NB4 (cell line): ENCODE measurements at regions not wholly inside any gene's neighbourhood (a gene's known extent, or its start where the extent isn't known, plus 50 kb on each side); places are given as distances from the start of the nearest gene placed in this dataset.

Experiments
- DNase-seq: peaks from one replicate; pipeline ENCODE4 v3.0.0; 2010; ENCODE audit warnings: low read depth
- H3K4me3 ChIP-seq: one replicate; pipeline ENCODE4 v1.5.1; 2011; ENCODE audit warnings: mild to moderate bottlenecking, low read depth, low read length, moderate library complexity
- CTCF ChIP-seq: IDR thresholded peaks from one replicate; pipeline ENCODE4 v1.5.1; 2012; ENCODE audit warnings: low read depth, low read length
- MAX ChIP-seq: IDR thresholded peaks from 2 replicates; pipeline ENCODE4 v1.6.1; 2011; ENCODE audit warnings: low read depth, low read length
- MYC ChIP-seq: IDR thresholded peaks from 2 replicates; pipeline ENCODE4 v1.6.1; 2011; ENCODE audit warnings: low read depth, low read length
- POLR2A ChIP-seq: IDR thresholded peaks from 2 replicates; pipeline ENCODE4 v1.6.1; 2011; ENCODE audit warnings: mild to moderate bottlenecking; ENCODE audit not compliant: insufficient read length; ENCODE audit errors: extremely low read depth

- no peak for TF ChIP-seq CTCF
- no peak for TF ChIP-seq MYC
- DNase-seq = no peak
- H3K4me3 ChIP-seq = no peak overlapping the region
Observed at GRCh38 chr1:199862047-199862446, 165.5 kb upstream of the NR5A2 start.

GRCh38 chr1:199866210-199866617 lies 161.3 kb upstream of the NR5A2 start:
- TF ChIP-seq MYC (no peak), POLR2A (no peak), MAX (no peak), CTCF (no peak)
- no peak overlapping the region for H3K4me3 ChIP-seq
- DNase-seq = no peak

GRCh38 chr1:199867601-199868000 lies 159.9 kb upstream of the NR5A2 start:
- peak; percentile 80 for DNase-seq
- TF ChIP-seq CTCF (no peak), POLR2A (no peak), MAX (no peak), MYC (no peak)
- H3K4me3 ChIP-seq = no peak overlapping the region

- DNase-seq = no peak
- TF ChIP-seq MYC (no peak), POLR2A (no peak), CTCF (no peak), MAX (no peak)
- H3K4me3 ChIP-seq = no peak overlapping the region
Observed at GRCh38 chr1:199868777-199869176, 158.7 kb upstream of the NR5A2 start.

GRCh38 chr1:199875337-199875736 lies 152.2 kb upstream of the NR5A2 start:
- DNase-seq = no peak
- TF ChIP-seq CTCF (no peak), MYC (no peak), POLR2A (no peak), MAX (no peak)
- H3K4me3 ChIP-seq = no peak overlapping the region

GRCh38 chr1:199875856-199876255 lies 151.7 kb upstream of the NR5A2 start:
- no peak for DNase-seq
- H3K4me3 ChIP-seq = no peak overlapping the region
- no peak for TF ChIP-seq CTCF
- TF ChIP-seq MAX = no peak
- TF ChIP-seq POLR2A = no peak
- no peak for TF ChIP-seq MYC
